Skin of body (tissue), 1 donor: ENCODE measurements at regions not wholly inside any gene's neighbourhood (a gene's known extent, or its start where the extent isn't known, plus 50 kb on each side); places are given as distances from the start of the nearest gene placed in this dataset.

Experiments
- DNase-seq: peaks from one replicate; lab custom pipeline; 2025; lab: John Stamatoyannopoulos, UW

GRCh38 chr3:182565916-182566796 lies 227.1 kb upstream of the ATP11B start:
- no peak for DNase-seq

GRCh38 chr3:182567700-182568099 lies 225.6 kb upstream of the ATP11B start:
- peak; percentile 34 for DNase-seq

DNA sequence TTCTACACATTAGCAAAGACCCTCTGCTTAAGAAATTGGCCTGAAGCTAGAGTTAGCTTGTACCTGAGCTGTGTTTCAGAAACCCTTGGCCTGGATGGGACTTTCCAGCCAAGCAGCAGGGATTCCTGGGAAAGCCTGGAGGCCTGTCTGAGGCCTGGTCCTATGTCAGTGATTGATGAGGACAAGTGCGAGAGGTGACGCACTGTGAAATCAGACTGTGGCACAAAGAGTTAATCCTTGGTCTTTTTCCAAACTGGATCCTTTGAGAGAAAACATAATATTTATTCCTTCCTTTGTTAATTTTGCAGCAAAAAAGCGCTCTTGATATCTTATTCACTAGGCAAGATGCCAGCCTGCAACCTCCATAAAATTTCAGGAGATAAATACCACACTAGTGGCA lies 225.0 kb upstream of the ATP11B start:
- no peak for DNase-seq

DNA sequence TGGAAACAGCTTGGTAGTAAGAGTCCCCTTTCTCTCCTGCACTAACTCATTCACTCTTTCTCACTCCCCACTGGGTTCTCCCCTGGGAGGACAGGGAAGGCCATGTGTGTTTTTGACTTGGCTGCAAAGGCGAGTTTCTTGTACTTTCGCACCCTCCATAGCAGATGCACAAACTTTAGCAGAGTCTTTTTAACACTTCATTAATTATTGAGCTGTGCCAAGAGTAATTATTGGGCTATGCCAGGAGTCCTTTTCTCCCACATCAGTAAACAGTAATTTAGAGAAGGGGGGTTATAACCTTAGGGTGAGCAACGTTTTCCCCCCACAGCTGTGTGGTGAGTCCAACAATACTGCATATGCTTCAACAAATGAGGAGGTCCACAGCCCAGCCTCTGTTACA lies 224.4 kb upstream of the ATP11B start:
- no peak for DNase-seq

GRCh38 chr3:182570946-182571594 lies 222.2 kb upstream of the ATP11B start:
- DNase-seq: no peak

- no peak for DNase-seq
Observed at GRCh38 chr3:182575941-182576340, 217.4 kb upstream of the ATP11B start.

GRCh38 chr3:182583545-182583944 lies 209.8 kb upstream of the ATP11B start:
- DNase-seq: no peak

DNA sequence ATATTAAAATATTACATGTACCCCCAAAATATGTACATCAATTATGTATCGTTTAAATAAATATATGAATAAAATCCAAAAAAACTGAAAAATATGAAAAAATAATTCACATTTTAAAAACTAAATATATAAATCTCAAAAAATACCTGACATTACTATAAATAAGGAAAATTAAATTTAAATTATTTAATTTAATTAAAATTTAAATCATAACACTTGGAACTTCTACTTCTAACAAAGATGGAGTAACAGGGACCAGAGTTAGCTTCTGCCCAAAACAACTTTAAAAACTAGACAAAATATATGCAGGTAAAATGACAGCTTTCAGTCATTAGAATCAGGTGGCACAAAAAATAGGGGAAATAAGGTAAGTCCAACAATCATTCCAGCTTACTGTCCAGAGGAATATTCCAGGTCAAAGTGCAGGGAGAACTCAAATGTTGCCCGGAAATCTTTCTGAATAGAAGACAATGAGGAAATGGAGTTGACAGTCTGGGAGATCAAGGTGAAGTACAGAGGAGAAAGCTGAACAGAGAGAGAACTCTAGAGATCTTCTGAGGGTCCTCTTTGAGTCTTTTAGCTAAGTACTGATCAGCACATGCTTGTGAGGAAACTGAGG lies 207.7 kb upstream of the ATP11B start:
- no peak for DNase-seq

DNA sequence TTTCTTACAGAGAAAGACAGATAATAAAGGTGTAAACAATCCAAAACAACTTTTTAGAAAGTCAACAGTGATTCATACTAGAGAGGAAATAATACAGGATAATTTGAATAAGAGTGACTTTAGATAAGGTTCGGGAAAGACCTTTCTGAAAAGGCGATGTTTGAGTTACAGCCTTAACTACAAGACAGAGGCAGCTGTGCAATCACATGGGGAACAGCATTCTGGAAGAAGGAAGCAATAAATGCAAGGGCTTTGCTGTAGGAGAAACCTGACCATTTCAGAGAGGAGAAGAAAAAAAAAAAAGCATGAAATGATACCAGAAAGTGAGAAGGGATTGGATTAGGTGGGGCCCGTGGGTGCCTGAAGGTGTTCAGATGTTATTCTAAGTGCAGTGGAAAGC lies 200.6 kb upstream of the ATP11B start:
- DNase-seq: no peak

GRCh38 chr3:182596676-182597410 lies 196.5 kb upstream of the ATP11B start:
- DNase-seq: no peak

GRCh38 chr3:182597621-182598041 lies 195.7 kb upstream of the ATP11B start:
- no peak for DNase-seq

- DNase-seq: no peak
Observed at GRCh38 chr3:182601597-182601996, 191.7 kb upstream of the ATP11B start.

DNA sequence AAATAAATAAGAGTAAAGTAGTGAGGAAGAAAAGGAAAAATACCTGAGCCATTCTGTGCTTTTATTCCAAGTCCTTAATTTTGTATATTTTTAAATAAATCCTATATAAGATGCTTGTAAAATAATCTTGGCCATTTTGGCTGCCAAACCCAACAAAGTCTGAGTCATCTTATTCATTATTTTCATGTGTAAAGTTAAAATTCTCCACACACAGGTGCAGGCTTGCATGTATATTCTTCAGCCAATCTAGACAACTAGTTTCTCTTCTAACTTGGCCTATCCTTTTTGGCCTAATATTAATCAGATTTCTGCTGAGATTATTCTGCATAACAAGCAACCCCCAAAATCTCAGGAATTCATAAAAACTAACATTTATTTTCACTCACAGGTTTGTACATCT lies 189.8 kb upstream of the ATP11B start:
- DNase-seq: no peak

GRCh38 chr3:182605882-182606611 lies 187.3 kb upstream of the ATP11B start:
- DNase-seq: no peak

GRCh38 chr3:182606905-182607504 lies 186.3 kb upstream of the ATP11B start:
- DNase-seq: no peak

- peak; percentile 9 for DNase-seq
Observed at GRCh38 chr3:182608832-182609231, 184.5 kb upstream of the ATP11B start.

DNA sequence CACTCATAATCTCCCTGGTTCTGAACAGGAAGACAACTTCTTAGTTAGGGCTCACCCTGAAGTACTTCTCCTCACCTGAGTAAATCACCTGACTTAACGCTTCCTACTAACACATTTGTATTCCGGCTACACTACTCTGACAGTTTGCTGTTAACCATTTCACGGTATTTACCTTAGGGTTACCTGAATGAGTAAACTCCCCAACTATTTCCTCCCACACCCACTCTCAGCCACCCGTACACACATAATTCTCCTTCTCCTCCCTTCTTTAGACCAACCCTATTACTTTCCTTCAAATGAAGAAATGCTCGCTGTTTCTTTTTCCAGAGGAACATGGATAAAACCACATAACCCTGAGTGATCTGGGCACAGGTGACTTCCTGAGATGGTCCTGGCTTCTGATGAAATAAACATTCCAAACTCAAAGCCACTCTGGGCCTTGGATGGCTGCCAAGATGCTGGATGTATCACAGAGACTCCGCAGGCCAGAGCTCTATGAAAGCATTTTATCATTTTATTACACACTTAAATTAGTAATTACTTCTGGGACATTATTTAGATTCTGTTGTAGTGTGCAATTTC lies 183.6 kb upstream of the ATP11B start:
- no peak for DNase-seq

DNA sequence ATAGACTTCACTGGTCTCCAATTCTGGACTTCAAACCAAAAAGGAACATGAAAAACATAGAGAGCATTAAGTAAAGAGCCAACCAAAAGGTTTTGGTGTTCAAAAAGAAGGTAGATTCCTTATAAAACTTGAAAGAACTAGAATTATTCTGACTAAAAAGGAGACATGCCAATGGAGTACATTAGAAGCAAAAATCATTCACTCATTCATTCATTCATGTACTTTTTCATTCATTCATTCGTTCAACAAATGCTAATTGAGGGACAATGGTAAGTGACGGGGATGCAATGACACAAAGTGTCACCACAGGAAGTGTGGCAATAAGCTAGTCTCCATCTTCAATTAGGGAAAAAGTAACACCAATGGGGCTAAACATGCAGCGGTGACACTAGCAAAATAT lies 181.0 kb upstream of the ATP11B start:
- no peak for DNase-seq

DNA sequence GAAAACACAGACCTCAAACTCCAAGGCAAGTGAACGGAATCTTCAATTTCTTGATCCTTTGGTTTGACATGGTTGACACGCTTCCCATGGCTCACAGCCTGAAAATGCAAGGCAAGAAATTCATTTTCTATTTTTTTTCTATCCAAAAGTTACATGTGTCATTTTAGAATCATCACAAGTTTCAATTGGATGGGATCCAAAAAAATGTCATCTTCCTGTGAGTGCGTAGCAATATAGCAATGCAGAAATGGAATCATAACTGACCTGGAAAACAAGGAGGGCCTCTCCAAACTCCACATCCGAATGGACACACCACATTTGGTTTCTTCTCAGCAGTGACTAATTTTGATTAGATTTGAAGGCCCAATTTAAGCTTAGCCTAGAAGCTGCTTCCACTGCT lies 175.8 kb upstream of the ATP11B start:
- DNase-seq: no peak

DNA sequence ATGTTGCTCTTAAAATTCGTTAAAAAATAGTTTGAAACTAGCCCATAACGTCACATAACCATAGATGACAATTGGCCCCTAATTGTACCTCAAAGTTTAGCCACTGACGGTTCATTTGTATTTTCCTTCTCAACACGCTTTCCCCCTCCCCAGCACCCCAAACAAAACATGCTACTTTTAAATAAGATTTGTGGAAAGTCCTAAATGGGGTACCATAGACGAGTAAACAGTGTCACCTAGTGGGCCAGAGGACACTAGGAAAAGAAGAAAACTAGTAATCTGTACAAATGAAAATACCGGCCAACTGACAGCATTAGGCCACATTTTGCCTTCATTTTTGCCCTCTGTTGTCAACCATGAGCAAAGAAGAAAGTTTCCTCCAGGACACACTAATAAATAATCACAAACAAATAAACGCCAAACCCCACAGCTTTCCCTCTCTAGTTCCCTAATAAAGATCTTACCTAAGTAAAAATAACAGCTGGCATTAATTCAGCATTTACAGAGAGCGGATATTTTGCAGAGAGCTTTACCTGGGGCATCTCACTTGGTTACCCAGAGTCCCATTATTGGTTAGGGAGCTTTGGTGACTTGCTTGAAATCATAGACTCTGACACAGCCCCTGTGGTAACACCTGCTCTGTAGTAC lies 175.1 kb upstream of the ATP11B start:
- peak; percentile 34 for DNase-seq
